Vagina (tissue), 2 donors: ENCODE measurements at regions not wholly inside any gene's neighbourhood (a gene's known extent, or its start where the extent isn't known, plus 50 kb on each side); places are given as distances from the start of the nearest gene placed in this dataset.

Experiments
- DNase-seq, 2 donors: peaks; one replicate each; pipeline ENCODE4 v3.0.0-alpha.2; 2017; ENCODE audit errors: extremely low spot score in 2 of 2
- H3K27ac ChIP-seq: fragments of 200-600 bp; sonication (generic); one replicate; pipeline ENCODE4 v1.5.1; 2019
- H3K27me3 ChIP-seq: fragments of 200-600 bp; sonication (generic); one replicate; pipeline ENCODE4 v1.5.1; 2019
- H3K36me3 ChIP-seq, 2 donors: fragments of 200-600 bp; sonication (generic); one replicate each; pipeline ENCODE4 v1.5.1; 2017 to 2019
- H3K4me1 ChIP-seq: fragments of 200-600 bp; sonication (generic); one replicate; pipeline ENCODE4 v1.5.1; 2019
- H3K4me3 ChIP-seq, 2 donors: fragments of 200-600 bp; sonication (generic); 1 replicate in 1 of 2; 2 replicates in 1 of 2; pipeline ENCODE4 v1.5.1; 2016 to 2019
- H3K9me3 ChIP-seq: fragments of 200-600 bp; sonication (generic); one replicate; pipeline ENCODE4 v1.5.1; 2019
- POLR2A ChIP-seq, 2 donors: fragments of 450-650 bp; IDR thresholded peaks; one replicate each; pipeline ENCODE4 v1.6.1; 2017; ENCODE audit warnings: antibody characterized with exemption in 2 of 2, mild to moderate bottlenecking in 2 of 2, moderate library complexity in 2 of 2
- POLR2AphosphoS5 ChIP-seq, 2 donors: sonication (generic); formaldehyde crosslinking; IDR thresholded peaks; one replicate each; pipeline ENCODE4 v1.9.0; 2017; ENCODE audit warnings: antibody characterized with exemption in 2 of 2, mild to moderate bottlenecking in 2 of 2, low read depth in 1 of 2; ENCODE audit not compliant: insufficient read depth in 1 of 2
- intact Hi-C: fragments of 100-400 bp; cut with DNase I; formaldehyde crosslinking; loops from one replicate; pipeline ENCODE4 v1.15.1; 2023
- TF ChIP-seq, protein P1 (sequence below), 3 experiments: fragments of 450-650 bp in 2 of 3; fragments of 200-600 bp in 1 of 3; sonication (generic) in 1 of 3; IDR thresholded peaks; one replicate each; pipeline ENCODE4 v1.5.1; 2017 to 2019; ENCODE audit warnings: antibody characterized with exemption in 3 of 3, mild to moderate bottlenecking in 2 of 3, moderate library complexity in 2 of 3

DNA sequence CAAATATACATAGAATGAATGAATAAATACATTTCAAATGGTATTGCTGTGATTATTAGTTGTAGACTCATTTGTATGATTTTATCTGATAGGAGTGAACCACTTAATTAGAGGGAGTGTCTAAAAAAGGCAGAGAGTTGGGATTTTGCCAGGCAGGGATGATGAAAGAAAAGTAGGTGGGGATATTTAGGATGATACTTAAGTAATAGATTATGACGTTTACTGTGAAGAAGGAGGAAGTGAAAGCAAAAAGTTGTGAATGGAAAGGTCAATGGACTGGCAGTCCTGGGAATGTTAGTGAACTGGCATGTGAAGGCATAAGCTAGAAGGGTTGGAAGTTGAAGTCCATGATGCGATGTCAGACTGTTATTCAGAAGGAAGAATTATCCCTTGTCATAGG lies 917.1 kb downstream of the RAPGEF2 start:
- Histone ChIP-seq H3K27ac (no peak overlapping the region), H3K4me3 (no peak overlapping the region), H3K9me3 (no peaks in the 10 kb centered on the region), H3K4me1 (no peaks in the 10 kb centered on the region), H3K27me3 (no peaks in the 10 kb centered on the region), H3K36me3 (no peaks in the 10 kb centered on the region)
- TF ChIP-seq POLR2A (IDR thresholded peaks at IDR 0.05) (no peak), POLR2AphosphoS5 (IDR thresholded peaks at IDR 0.05; ENCODE audit: insufficient read depth in 1 of 2, low read depth in 1 of 2) (no peak)
- TF ChIP-seq, protein P1, sequence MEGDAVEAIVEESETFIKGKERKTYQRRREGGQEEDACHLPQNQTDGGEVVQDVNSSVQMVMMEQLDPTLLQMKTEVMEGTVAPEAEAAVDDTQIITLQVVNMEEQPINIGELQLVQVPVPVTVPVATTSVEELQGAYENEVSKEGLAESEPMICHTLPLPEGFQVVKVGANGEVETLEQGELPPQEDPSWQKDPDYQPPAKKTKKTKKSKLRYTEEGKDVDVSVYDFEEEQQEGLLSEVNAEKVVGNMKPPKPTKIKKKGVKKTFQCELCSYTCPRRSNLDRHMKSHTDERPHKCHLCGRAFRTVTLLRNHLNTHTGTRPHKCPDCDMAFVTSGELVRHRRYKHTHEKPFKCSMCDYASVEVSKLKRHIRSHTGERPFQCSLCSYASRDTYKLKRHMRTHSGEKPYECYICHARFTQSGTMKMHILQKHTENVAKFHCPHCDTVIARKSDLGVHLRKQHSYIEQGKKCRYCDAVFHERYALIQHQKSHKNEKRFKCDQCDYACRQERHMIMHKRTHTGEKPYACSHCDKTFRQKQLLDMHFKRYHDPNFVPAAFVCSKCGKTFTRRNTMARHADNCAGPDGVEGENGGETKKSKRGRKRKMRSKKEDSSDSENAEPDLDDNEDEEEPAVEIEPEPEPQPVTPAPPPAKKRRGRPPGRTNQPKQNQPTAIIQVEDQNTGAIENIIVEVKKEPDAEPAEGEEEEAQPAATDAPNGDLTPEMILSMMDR (IDR thresholded peaks at IDR 0.05), result no peak
- no peak for DNase-seq
- intact Hi-C loops, result no loop called here

DNA sequence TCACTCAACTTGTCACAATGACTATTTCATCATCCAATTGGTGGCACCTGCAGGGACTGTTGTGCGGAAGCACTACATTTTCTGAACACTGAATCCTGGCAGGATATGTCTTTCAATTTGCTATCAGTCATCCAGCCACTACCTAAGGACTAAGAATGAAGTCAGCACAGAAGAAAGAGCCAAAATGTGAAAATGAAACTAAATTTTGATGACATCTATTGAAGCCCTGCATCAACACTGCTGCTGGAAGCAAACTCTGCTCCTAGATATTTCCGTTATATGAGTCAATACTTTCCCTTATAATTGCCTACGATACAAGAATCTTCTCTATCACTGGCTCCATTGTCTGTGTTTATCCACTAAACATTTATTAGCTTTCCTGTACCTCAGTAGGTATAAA lies 917.9 kb downstream of the RAPGEF2 start:
- TF ChIP-seq POLR2AphosphoS5 (IDR thresholded peaks at IDR 0.05; ENCODE audit: insufficient read depth in 1 of 2, low read depth in 1 of 2) (no peak), POLR2A (IDR thresholded peaks at IDR 0.05) (no peak)
- TF ChIP-seq, protein P1 (IDR thresholded peaks at IDR 0.05), result no peak
- intact Hi-C loops, result no loop called here
- no peak for DNase-seq
- no peaks in the 10 kb centered on the region for H3K27me3 ChIP-seq
- no peaks in the 10 kb centered on the region for H3K4me1 ChIP-seq
- H3K36me3 ChIP-seq, result no peaks in the 10 kb centered on the region
- no peaks in the 10 kb centered on the region for H3K9me3 ChIP-seq
- no peak overlapping the region for H3K4me3 ChIP-seq
- no peak overlapping the region for H3K27ac ChIP-seq

DNA sequence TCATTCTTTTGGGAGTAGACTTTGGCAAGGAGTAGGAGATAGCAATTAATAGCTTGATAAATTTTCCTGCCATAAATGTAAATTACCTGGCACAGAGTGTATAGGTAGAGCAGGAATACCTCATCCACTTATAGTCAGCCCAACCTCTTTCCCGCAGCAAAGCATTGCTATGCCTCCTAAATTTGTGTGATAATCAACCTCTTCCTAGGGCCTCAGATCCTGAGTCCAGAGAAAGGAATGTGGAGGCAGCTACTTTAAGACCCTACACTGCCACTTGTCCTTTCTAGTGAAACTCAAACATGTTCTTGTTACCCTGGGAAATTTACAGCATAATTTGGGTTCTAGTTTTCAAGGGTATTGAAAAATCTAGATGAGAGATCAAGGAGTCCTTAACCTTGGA lies 919.0 kb downstream of the RAPGEF2 start:
- H3K4me1 ChIP-seq, result no peaks in the 10 kb centered on the region
- intact Hi-C loops, result no loop called here
- DNase-seq, result no peak
- H3K27ac ChIP-seq, result no peak overlapping the region
- H3K4me3 ChIP-seq, result no peak overlapping the region
- no peaks in the 10 kb centered on the region for H3K9me3 ChIP-seq
- TF ChIP-seq POLR2AphosphoS5 (IDR thresholded peaks at IDR 0.05; ENCODE audit: insufficient read depth in 1 of 2, low read depth in 1 of 2) (no peak), POLR2A (IDR thresholded peaks at IDR 0.05) (no peak)
- TF ChIP-seq, protein P1 (IDR thresholded peaks at IDR 0.05), result no peak
- no peaks in the 10 kb centered on the region for H3K27me3 ChIP-seq
- H3K36me3 ChIP-seq, result no peaks in the 10 kb centered on the region

DNA sequence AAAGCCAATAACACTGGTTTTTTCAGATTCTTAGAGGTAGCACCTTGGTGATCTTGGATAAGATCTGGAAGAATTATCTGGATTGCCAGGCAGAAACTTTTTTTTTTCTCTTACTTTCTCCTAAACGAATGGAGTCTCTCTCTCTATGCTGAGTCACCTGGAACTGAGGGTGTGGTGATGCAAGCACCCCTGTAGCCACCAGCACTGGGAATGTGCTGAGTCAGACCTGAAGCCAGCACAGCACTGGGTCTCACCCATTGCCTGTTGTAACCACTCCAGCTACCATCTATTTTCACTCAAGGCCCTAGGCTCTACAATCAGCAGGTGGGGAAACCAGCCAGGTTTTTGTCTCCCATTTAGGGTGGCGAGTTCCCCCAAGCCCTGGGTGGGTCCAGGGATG lies 923.8 kb downstream of the RAPGEF2 start:
- H3K27ac ChIP-seq, result no peak overlapping the region
- intact Hi-C loops, result no loop called here
- H3K27me3 ChIP-seq, result no peaks in the 10 kb centered on the region
- H3K9me3 ChIP-seq, result no peaks in the 10 kb centered on the region
- no peak overlapping the region for H3K4me3 ChIP-seq
- DNase-seq, result no peak
- H3K4me1 ChIP-seq, result no peaks in the 10 kb centered on the region
- TF ChIP-seq, protein P1 (IDR thresholded peaks at IDR 0.05), result no peak
- TF ChIP-seq POLR2A (IDR thresholded peaks at IDR 0.05) (no peak), POLR2AphosphoS5 (IDR thresholded peaks at IDR 0.05; ENCODE audit: insufficient read depth in 1 of 2, low read depth in 1 of 2) (no peak)
- H3K36me3 ChIP-seq, result no peaks in the 10 kb centered on the region

DNA sequence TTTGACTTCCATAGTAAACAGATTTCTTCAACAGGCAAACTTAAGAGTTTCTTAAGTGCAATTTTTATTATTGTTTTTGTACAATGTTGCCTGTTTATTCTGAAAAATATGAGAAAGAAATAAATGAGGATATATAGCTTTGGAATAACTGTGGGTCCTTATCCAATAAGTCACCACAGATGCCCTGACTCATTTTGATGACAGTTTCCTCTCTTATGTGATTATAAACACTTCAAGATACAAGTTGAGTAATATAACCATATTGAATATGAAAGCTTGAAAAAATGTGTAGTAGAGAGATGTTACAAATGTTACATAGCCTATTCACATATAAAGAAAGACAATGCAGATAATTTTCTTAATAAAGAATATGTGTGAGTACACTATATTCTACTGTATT lies 931.6 kb downstream of the RAPGEF2 start:
- Histone ChIP-seq H3K36me3 (no peaks in the 10 kb centered on the region), H3K27ac (no peak overlapping the region), H3K9me3 (no peaks in the 10 kb centered on the region), H3K4me1 (no peaks in the 10 kb centered on the region), H3K27me3 (no peaks in the 10 kb centered on the region), H3K4me3 (no peak overlapping the region)
- no peak for DNase-seq
- intact Hi-C loops, result no loop called here
- TF ChIP-seq POLR2AphosphoS5 (IDR thresholded peaks at IDR 0.05; ENCODE audit: insufficient read depth in 1 of 2, low read depth in 1 of 2) (no peak), POLR2A (IDR thresholded peaks at IDR 0.05) (no peak)
- TF ChIP-seq, protein P1 (IDR thresholded peaks at IDR 0.05), result no peak
